Fibroblast of the aortic adventitia (primary cell): ENCODE measurements at regions not wholly inside any gene's neighbourhood (a gene's known extent, or its start where the extent isn't known, plus 50 kb on each side); places are given as distances from the start of the nearest gene placed in this dataset.

ENCODE experiments used
- DNase-seq: peaks from one replicate; pipeline ENCODE4 v3.0.0-alpha.2; 2010; ENCODE audit warnings: low read depth
- H3K4me3 ChIP-seq: 2 replicates; pipeline ENCODE4 v1.5.1; 2011; ENCODE audit warnings: low read depth, mild to moderate bottlenecking, control low read depth, low read length, moderate library complexity
- CTCF ChIP-seq: IDR thresholded peaks from 2 replicates; pipeline ENCODE4 v1.5.1; 2011; ENCODE audit warnings: mild to moderate bottlenecking, low read length, control low read depth, inconsistent platforms; ENCODE audit not compliant: insufficient read depth

GRCh38 chr11:115887727-115888126, 383.5 kb upstream of the CADM1 start:
- no peak for TF ChIP-seq CTCF
- H3K4me3 ChIP-seq, result no peak overlapping the region
- DNase-seq, result no peak

- no peak for TF ChIP-seq CTCF
- no peak overlapping the region for H3K4me3 ChIP-seq
- DNase-seq, result no peak
Measured at GRCh38 chr11:115887316-115887715, 383.1 kb upstream of the CADM1 start.

- no peak for DNase-seq
- no peak for TF ChIP-seq CTCF
- H3K4me3 ChIP-seq, result no peak overlapping the region
Measured at GRCh38 chr11:115886422-115886733, 382.2 kb upstream of the CADM1 start.

DNA sequence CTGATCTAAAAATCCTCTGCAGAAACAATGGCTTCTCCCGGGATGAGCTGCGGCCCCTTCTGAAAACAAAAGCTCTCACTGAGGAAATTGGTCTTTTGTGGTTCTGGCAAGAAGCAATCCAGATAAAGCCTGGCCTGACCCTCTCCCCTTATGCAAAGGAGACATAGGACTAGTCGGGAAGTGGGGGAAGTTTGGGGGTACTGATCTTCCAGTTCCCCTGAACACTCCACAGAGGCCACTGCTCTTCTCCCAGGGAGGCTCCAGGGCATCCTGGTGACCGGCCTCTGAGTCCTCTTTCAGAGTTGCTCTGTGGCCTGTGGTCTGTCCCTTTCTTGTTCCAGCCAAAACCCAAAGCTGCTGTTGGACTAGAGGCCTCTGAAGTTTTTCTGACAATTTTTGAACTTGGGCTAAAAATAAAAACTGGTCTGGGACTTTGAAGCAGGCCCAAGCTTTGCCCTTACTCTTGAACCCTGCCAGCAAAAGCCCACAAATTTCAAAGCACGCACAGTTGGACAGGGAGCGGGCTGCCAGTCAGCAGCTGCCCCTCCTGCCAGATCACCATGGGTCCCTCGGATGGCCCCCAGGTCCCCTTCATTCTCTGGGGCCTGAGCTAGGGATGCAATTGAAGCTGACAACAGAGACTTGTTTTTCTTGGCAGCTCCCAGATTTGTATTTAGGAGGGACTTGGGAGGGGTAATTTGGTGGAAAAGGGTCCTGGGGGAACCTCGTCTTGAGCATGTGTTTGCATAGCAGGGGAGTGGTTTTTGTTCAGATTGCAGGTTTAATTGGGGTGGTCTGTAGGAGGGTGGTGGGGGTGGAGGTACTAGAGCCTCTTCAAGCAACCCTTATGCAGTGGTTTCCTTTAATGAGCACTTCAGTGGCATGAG, 381.6 kb upstream of the CADM1 start:
- H3K4me3 ChIP-seq, result no peak overlapping the region
- no peak for TF ChIP-seq CTCF
- DNase-seq, result no peak

GRCh38 chr11:115884800-115885534, 380.8 kb upstream of the CADM1 start:
- H3K4me3 ChIP-seq, result no peak overlapping the region
- no peak for DNase-seq
- TF ChIP-seq CTCF, result no peak

GRCh38 chr11:115874843-115875242, 370.6 kb upstream of the CADM1 start:
- no peak overlapping the region for H3K4me3 ChIP-seq
- no peak for TF ChIP-seq CTCF
- no peak for DNase-seq
